CD4-positive, CD25-positive, alpha-beta regulatory T cell (primary cell): ENCODE measurements at regions not wholly inside any gene's neighbourhood (a gene's known extent, or its start where the extent isn't known, plus 50 kb on each side); places are given as distances from the start of the nearest gene placed in this dataset.
A peak's percentile ranks its signal among the peaks of the same experiment; 100 is the strongest.

Experiments
- ATAC-seq, 2 donors: fragments of 150-1000 bp; cut with Tn5 transposase; one replicate each; pipeline ENCODE4 v1.10.0; 2021; ENCODE audit warnings: low read depth in 2 of 2, moderate number of reproducible peaks in 2 of 2, moderate library complexity in 1 of 2
- DNase-seq, 3 donors: peaks; one replicate each; pipeline versions ENCODE4 v3.0.0 to v3.0.0-alpha.2; 2012 to 2022; ENCODE audit warnings: mixed read lengths in 1 of 3
- H3K27ac ChIP-seq: one replicate; pipeline ENCODE4 v1.7.0; 2013; ENCODE audit warnings: mild to moderate bottlenecking, low read length; ENCODE audit not compliant: insufficient read depth, poor library complexity, severe bottlenecking
- H3K27me3 ChIP-seq: one replicate; pipeline ENCODE4 v1.7.0; 2013; ENCODE audit warnings: low read length; ENCODE audit not compliant: control insufficient read depth, insufficient read depth
- H3K36me3 ChIP-seq: one replicate; pipeline ENCODE4 v1.7.0; 2013; ENCODE audit warnings: mild to moderate bottlenecking, low read length, moderate library complexity; ENCODE audit not compliant: control insufficient read depth, insufficient read depth
- H3K4me1 ChIP-seq: 2 replicates; pipeline ENCODE4 v1.7.0; 2013; ENCODE audit warnings: mild to moderate bottlenecking, low read length; ENCODE audit not compliant: insufficient read depth, control insufficient read depth, poor library complexity, severe bottlenecking
- H3K4me3 ChIP-seq: one replicate; pipeline ENCODE4 v1.7.0; 2013; ENCODE audit warnings: low read depth, mild to moderate bottlenecking, low read length, moderate library complexity
- H3K9me3 ChIP-seq, 2 experiments: 1 replicate in 1 of 2; 2 replicates in 1 of 2; pipeline ENCODE4 v1.7.0; 2013; ENCODE audit warnings: low read length in 2 of 2, mild to moderate bottlenecking in 1 of 2, moderate library complexity in 1 of 2; ENCODE audit not compliant: control insufficient read depth in 2 of 2
- H3K27ac Mint-ChIP-seq, 3 donors: one replicate each; pipeline ENCODE4 v1.8.0; 2020 to 2022; ENCODE audit warnings: mild to moderate bottlenecking in 3 of 3, mixed read lengths in 3 of 3, moderate library complexity in 2 of 3
- H3K27me3 Mint-ChIP-seq: one replicate; pipeline ENCODE4 v1.8.0; 2022; ENCODE audit warnings: mild to moderate bottlenecking, mixed read lengths
- H3K36me3 Mint-ChIP-seq: one replicate; pipeline ENCODE4 v1.8.0; 2020; ENCODE audit warnings: mixed read lengths
- H3K4me1 Mint-ChIP-seq, 4 donors: one replicate each; pipeline ENCODE4 v1.8.0; 2020 to 2022; ENCODE audit warnings: mixed read lengths in 4 of 4, mild to moderate bottlenecking in 1 of 4
- H3K4me3 Mint-ChIP-seq, 4 donors: one replicate each; pipeline ENCODE4 v1.8.0; 2020 to 2022; ENCODE audit warnings: mild to moderate bottlenecking in 4 of 4, mixed read lengths in 4 of 4, moderate library complexity in 3 of 4
- H3K9me3 Mint-ChIP-seq, 7 donors: one replicate each; pipeline ENCODE4 v1.8.0; 2020 to 2022; ENCODE audit warnings: mixed read lengths in 7 of 7, mild to moderate bottlenecking in 3 of 7, moderate library complexity in 2 of 7

GRCh38 chr6:159110013-159110412, 59.2 kb upstream of the FNDC1 start:
- H3K27me3 Mint-ChIP-seq, result no peaks in the 10 kb centered on the region
- Histone ChIP-seq H3K4me3 (no peak overlapping the region), H3K27me3 (no peaks in the 10 kb centered on the region), H3K9me3 (no peaks in the 10 kb centered on the region), H3K36me3 (no peaks in the 10 kb centered on the region), H3K27ac (peak overlapping the region; percentile 92), H3K4me1 (peaks cover 51% of the 10 kb centered on the region)
- H3K9me3 Mint-ChIP-seq, result no peaks in the 10 kb centered on the region
- peaks cover 22 to 68% (median 40%) of the 10 kb centered on the region in 4 donors for H3K4me1 Mint-ChIP-seq
- peak in 2 of 3 donors; percentile 38 to 60 for DNase-seq
- ATAC-seq, result no peak
- H3K36me3 Mint-ChIP-seq, result no peaks in the 10 kb centered on the region
- peak overlapping the region in 3 of 4 donors; percentile 21 to 43 (median 36) for H3K4me3 Mint-ChIP-seq
- H3K27ac Mint-ChIP-seq, result peak overlapping the region; percentile 76 to 92 (median 92)

DNA sequence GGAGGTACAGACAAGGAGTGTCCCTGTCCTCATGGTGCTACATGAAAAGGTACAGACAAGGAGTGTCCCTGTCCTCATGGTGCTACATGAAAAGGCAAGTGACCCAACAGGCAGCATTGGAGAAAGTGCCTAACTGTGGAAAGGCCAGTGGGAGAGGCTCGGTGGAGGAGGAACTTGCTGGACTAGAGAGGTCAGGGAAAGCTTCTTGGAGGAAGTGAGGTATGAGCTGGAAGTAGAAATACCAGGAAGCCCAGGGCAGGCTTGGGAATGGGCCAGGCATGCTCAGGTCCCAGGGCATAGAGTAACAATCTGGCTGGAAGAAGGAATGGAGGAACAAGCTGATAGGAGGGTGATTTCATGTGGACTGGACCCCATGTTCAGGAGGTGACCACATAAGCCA, 59.8 kb upstream of the FNDC1 start:
- Mint-ChIP-seq H3K27me3 (no peaks in the 10 kb centered on the region), H3K9me3 (no peaks in the 10 kb centered on the region), H3K36me3 (no peaks in the 10 kb centered on the region), H3K4me1 (peaks cover 22 to 71% (median 44%) of the 10 kb centered on the region in 4 donors), H3K27ac (peak overlapping the region; percentile 65 to 96 (median 92)), H3K4me3 (peak overlapping the region in 2 of 4 donors; percentile 39 to 62)
- no peak overlapping the region for H3K4me3 ChIP-seq
- H3K27ac ChIP-seq, result peak overlapping the region; percentile 92
- DNase-seq, result no peak
- H3K27me3 ChIP-seq, result no peaks in the 10 kb centered on the region
- no peaks in the 10 kb centered on the region for H3K36me3 ChIP-seq
- no peaks in the 10 kb centered on the region for H3K9me3 ChIP-seq
- no peak for ATAC-seq
- peaks cover 58% of the 10 kb centered on the region for H3K4me1 ChIP-seq

GRCh38 chr6:159108426-159108985, 60.7 kb upstream of the FNDC1 start:
- Histone ChIP-seq H3K9me3 (no peaks in the 10 kb centered on the region), H3K4me1 (peaks cover 66% of the 10 kb centered on the region), H3K27me3 (no peaks in the 10 kb centered on the region), H3K36me3 (no peaks in the 10 kb centered on the region), H3K4me3 (no peak overlapping the region), H3K27ac (peak overlapping the region; percentile 92)
- ATAC-seq (no peak), DNase-seq (no peak)
- Mint-ChIP-seq H3K27ac (peak overlapping the region; percentile 88 to 98 (median 92)), H3K27me3 (no peaks in the 10 kb centered on the region), H3K36me3 (no peaks in the 10 kb centered on the region), H3K4me3 (peak overlapping the region; percentile 66 to 84 (median 82)), H3K9me3 (no peaks in the 10 kb centered on the region), H3K4me1 (peaks cover 22 to 77% (median 52%) of the 10 kb centered on the region in 4 donors)

DNA sequence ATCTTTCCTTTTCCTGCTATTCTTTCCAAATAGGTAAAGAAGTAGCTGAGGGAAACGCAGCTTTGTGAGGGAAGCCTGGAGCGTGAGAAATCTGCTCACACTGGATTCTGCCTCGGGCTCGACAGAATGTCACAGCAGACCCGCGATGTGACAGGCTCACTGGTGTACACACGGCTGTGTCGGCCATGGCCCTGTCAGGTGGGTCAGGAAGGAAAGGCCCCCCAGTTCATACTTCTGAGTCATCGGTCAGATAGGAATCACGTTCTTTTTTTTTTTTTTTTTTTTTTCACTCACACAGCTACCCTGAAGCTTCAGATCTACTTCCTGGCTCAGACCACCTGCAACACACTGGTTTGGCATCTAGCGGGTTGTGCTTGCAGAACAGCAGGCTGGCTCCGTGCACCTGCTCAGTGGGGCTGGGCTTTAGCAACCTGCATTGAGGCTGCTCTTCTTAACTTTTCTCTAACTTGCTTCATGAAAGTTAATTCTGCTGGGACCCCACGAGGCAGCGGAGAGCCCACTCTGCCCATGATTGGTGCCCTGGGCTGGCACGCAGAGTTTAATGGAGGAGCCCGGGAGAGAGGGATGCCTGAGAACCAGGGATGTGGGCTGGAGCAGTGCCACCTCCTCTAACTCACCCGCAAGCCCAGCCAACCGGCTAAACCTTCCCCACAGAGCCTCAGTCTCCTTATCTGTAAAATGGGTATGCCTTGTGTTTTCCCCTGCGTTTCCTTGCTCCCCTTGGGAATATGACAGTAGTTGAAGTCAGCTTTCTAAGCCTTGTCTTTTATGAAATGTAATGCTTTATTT, 61.5 kb upstream of the FNDC1 start:
- Mint-ChIP-seq H3K36me3 (no peaks in the 10 kb centered on the region), H3K27me3 (no peaks in the 10 kb centered on the region), H3K4me1 (peaks cover 22 to 84% (median 57%) of the 10 kb centered on the region in 4 donors), H3K9me3 (no peaks in the 10 kb centered on the region), H3K27ac (peak overlapping the region; percentile 88 to 98 (median 92)), H3K4me3 (peak overlapping the region; percentile 66 to 84 (median 82))
- Histone ChIP-seq H3K36me3 (no peaks in the 10 kb centered on the region), H3K4me3 (peak overlapping the region; percentile 87), H3K27ac (peak overlapping the region; percentile 92), H3K9me3 (no peaks in the 10 kb centered on the region), H3K4me1 (peaks cover 67% of the 10 kb centered on the region), H3K27me3 (no peaks in the 10 kb centered on the region)
- ATAC-seq, result peak; percentile 68 to 72
- peak; percentile 68 to 83 (median 71) for DNase-seq

GRCh38 chr6:159106627-159107241, 61.9 kb upstream of the TAGAP start:
- no peaks in the 10 kb centered on the region for H3K36me3 Mint-ChIP-seq

GRCh38 chr6:159105716-159106115, 60.9 kb upstream of the TAGAP start:
- H3K36me3 ChIP-seq, result no peaks in the 10 kb centered on the region
- H3K27me3 ChIP-seq, result no peaks in the 10 kb centered on the region
- peak overlapping the region; percentile 92 for H3K27ac ChIP-seq
- Mint-ChIP-seq H3K9me3 (no peaks in the 10 kb centered on the region), H3K4me3 (peak overlapping the region in 3 of 4 donors; percentile 11 to 84 (median 80)), H3K27me3 (no peaks in the 10 kb centered on the region), H3K27ac (peak overlapping the region; percentile 74 to 92 (median 88)), H3K4me1 (peaks cover 19 to 91% (median 57%) of the 10 kb centered on the region in 4 donors), H3K36me3 (no peaks in the 10 kb centered on the region)
- ATAC-seq (no peak), DNase-seq (no peak)
- H3K4me1 ChIP-seq, result peaks cover 64% of the 10 kb centered on the region
- H3K9me3 ChIP-seq, result no peaks in the 10 kb centered on the region
- no peak overlapping the region for H3K4me3 ChIP-seq

More at GRCh38 chr6:159106627-159107241, 61.9 kb upstream of the TAGAP start:
- Histone ChIP-seq H3K27me3 (no peaks in the 10 kb centered on the region), H3K4me1 (peaks cover 67% of the 10 kb centered on the region), H3K9me3 (no peaks in the 10 kb centered on the region), H3K27ac (peak overlapping the region; percentile 92), H3K36me3 (no peaks in the 10 kb centered on the region), H3K4me3 (peak overlapping the region; percentile 87)
- no peaks in the 10 kb centered on the region for H3K9me3 Mint-ChIP-seq
- H3K27ac Mint-ChIP-seq, result peak overlapping the region; percentile 88 to 98 (median 92)
- no peaks in the 10 kb centered on the region for H3K27me3 Mint-ChIP-seq
- peak; percentile 80 to 82 for ATAC-seq
- H3K4me1 Mint-ChIP-seq, result peaks cover 22 to 90% (median 60%) of the 10 kb centered on the region in 4 donors
- peak overlapping the region; percentile 66 to 84 (median 82) for H3K4me3 Mint-ChIP-seq
- peak; percentile 82 to 97 (median 94) for DNase-seq

DNA sequence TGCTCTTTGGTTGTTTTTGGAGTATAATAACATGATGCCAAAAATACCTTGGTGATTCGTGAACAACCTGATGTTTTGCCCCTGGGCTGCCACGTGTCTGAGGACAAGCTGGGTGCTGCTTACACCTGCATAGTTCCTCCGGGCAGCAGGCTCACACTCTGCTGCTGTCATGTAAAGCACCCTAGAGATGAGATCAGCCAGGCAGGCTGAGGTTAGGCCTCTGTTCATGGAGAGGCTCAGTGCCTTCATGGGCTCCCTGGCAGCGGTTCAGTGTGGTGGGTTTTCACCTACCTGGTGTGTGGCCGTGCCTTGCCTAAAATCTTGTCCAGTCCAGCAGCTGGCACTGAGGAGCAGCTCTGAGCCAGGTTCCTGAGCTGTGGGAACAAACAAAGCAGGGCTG, 60.1 kb upstream of the TAGAP start:
- H3K27me3 Mint-ChIP-seq, result no peaks in the 10 kb centered on the region
- ATAC-seq, result no peak

More for the DNA sequence above, 60.1 kb upstream of the TAGAP start:
- no peak for DNase-seq
- Histone ChIP-seq H3K9me3 (no peaks in the 10 kb centered on the region), H3K27me3 (no peaks in the 10 kb centered on the region), H3K36me3 (no peaks in the 10 kb centered on the region), H3K4me1 (peaks cover 57% of the 10 kb centered on the region), H3K4me3 (no peak overlapping the region), H3K27ac (no peak overlapping the region)
- Mint-ChIP-seq H3K36me3 (no peaks in the 10 kb centered on the region), H3K27ac (peak overlapping the region; percentile 74 to 92 (median 92)), H3K4me3 (no peak overlapping the region), H3K4me1 (peaks cover 16 to 91% (median 58%) of the 10 kb centered on the region in 4 donors), H3K9me3 (peaks cover 0 to 1% (median 0%) of the 10 kb centered on the region in 7 donors)
